KOPT-K1 (cell line): ENCODE measurements at regions not wholly inside any gene's neighbourhood (a gene's known extent, or its start where the extent isn't known, plus 50 kb on each side); places are given as distances from the start of the nearest gene placed in this dataset.

Source experiments
- H3K27ac ChIP-seq: fragments of 200-600 bp; sonication (generic); 2 replicates; pipeline ENCODE4 v1.5.1; 2016; ENCODE audit warnings: antibody characterized with exemption, mild to moderate bottlenecking, low read depth, low read length; ENCODE audit not compliant: poor library complexity, severe bottlenecking
- H3K36me3 ChIP-seq: fragments of 200-600 bp; sonication (generic); 2 replicates; pipeline ENCODE4 v1.5.1; 2017; ENCODE audit warnings: antibody characterized with exemption, mild to moderate bottlenecking, low read length, moderate library complexity; ENCODE audit not compliant: insufficient read depth
- H3K9me3 ChIP-seq: fragments of 200-600 bp; sonication (generic); 2 replicates; pipeline ENCODE4 v1.5.1; 2017; ENCODE audit warnings: antibody characterized with exemption, low read length, mild to moderate bottlenecking; ENCODE audit not compliant: insufficient read depth, poor library complexity, severe bottlenecking

DNA sequence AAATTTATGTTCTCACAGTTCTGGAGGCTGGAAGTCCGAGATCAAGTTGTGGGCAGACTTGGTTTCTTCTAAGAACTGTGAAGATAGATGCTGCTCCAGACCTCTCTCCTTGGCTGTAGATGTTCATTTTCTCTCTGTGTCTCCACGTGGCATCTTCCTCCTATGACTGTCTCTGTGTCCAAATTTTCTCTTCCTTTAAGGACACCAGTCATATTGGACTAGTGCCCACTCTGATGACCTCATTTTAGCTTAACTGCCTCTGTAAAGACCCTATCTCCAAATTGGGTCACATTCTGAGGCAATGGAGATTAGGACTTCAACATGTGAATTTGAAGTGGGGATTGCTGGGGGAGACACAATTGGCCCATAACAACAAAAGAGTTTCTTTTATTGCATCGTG lies 125.3 kb upstream of the ETS2 start:
- Histone ChIP-seq H3K36me3 (no peaks in the 10 kb centered on the region), H3K9me3 (no peaks in the 10 kb centered on the region), H3K27ac (no peak overlapping the region)

DNA sequence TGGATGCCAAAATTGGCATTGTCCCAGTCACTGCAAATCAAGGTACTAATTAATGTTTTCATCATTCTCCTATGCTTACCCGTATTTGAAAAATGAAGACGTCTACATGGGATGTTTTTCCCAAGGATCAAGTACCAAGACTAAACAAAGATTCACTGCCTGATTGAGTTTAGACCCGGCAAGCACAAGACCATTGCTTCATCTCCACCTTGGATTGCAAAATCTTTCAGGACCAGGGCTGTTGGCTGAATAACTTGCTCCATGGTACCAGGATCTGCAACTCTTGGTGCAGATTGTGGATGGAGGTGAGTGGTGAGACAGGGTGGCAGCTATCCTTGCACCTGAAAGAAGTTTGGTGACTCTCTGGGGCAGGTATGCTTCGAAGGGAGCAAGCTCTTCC lies 122.5 kb upstream of the ETS2 start:
- peaks cover 7% of the 10 kb centered on the region for H3K9me3 ChIP-seq
- no peaks in the 10 kb centered on the region for H3K36me3 ChIP-seq
- H3K27ac ChIP-seq: no peak overlapping the region

DNA sequence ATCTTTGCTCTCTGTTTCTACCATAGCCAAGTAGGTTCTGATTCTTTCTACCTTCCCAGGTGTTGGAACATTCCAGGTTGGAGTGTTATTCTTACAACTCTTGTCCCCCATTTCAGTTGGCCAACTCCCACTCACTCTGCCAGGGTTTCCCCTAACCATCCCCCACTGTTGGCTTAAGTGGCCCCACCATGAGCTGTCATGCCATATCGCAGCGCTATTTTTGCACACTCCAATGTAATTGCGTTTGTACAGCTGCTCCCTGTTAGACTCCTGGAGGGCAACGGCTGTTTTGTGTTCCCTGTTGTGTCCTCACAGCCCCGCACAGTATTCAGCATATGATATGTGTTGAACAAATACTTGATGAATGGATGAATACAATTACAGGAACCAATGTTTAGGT lies 117.7 kb upstream of the ETS2 start:
- Histone ChIP-seq H3K36me3 (no peaks in the 10 kb centered on the region), H3K27ac (no peak overlapping the region), H3K9me3 (peaks cover 16% of the 10 kb centered on the region)

DNA sequence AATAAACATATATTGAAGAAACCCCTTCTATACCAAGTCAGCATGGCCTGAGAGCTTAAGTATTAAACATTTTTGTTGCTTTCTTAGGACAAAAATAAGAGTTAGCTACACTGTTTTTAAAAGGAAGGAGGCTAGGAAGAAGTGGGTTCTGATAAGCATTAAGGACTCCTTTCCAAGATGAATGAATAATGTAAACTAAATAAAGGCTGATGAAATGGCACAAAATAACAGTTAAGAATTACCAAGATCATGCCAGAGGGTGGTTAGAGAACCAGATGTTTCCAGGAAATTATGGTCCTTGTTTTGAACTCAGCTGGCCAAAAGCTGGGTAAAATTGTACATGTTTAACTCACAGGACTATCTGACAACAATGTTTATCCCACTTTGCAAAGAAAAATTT lies 114.1 kb upstream of the ETS2 start:
- Histone ChIP-seq H3K36me3 (no peaks in the 10 kb centered on the region), H3K27ac (no peak overlapping the region), H3K9me3 (peaks cover 16% of the 10 kb centered on the region)

DNA sequence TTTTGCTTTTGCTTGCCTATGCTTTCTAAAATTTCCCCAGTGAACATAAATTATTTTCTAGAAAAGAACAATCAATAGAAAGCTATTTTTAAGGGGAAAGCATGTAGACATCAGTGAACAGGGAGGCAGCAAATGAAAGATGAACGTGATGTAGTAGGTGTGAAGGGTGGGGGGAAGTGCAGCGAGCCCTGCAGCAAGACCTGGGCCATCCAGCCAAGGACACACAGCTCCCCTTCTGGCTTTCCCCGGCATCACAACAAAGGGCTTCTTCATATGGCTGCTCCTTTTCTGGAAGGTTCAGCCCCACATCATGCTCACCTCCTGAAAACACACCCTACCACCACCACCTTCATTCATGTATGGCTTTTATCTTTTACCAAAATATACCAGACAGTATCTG lies 109.2 kb upstream of the ETS2 start:
- Histone ChIP-seq H3K9me3 (no peaks in the 10 kb centered on the region), H3K27ac (no peak overlapping the region), H3K36me3 (no peaks in the 10 kb centered on the region)

DNA sequence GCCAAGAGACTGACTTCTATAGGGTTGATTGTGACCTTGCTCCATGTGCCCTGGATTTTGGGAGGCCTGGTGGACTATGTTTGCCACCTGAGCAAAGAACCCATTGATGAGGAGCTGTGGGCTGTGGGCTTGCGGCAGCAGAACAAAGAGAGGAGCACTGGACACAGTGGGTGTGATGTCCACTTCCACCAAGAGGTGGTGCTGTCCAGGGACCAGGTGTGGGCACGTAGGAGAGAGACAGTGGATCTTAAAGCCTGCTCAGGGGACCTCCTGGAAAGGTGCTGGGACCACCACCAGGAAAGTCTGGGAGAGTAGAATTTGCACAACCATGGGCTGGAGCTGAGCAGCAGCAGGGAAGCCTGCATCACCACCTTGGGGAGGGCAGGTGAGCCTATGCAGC lies 106.7 kb upstream of the ETS2 start:
- Histone ChIP-seq H3K9me3 (no peaks in the 10 kb centered on the region), H3K36me3 (no peaks in the 10 kb centered on the region), H3K27ac (no peak overlapping the region)

DNA sequence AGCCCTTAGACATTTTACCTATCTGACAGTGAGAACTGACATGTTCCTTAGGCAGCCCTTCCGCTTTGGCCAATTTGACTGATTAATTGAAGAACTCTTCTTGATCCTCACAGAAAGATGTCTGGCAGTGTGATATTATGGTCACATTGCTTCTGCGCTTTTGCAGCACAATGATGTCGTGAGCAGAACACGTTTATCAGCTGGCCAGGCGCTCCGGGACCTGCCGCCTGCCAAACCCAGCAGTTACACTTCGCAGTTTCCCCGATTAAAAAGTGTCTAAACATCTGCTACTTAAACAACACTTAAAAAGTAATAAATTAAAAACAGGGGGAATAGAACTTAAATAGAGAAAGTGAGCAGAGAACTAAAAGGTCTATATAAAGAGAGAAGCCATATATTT lies 103.5 kb upstream of the ETS2 start:
- Histone ChIP-seq H3K36me3 (no peaks in the 10 kb centered on the region), H3K27ac (no peak overlapping the region), H3K9me3 (no peaks in the 10 kb centered on the region)

DNA sequence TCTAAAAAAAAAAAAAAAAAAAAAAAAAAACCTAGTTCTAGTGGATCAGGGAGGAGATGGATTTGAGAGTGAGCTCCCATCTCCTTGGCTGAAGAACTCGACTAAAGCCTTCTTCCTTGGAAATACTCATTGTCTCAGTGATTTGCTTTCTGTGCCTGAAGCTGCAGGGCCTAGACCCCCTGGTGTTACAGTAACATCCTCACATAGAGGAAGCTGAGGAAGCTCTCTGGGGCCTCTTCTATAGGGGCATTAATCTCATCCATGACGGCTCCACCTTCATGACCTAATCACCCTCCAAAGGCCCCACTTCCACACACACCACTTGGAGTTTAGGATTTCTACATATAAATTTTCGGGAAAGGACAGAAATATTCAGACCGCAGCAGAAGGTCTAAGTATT lies 95.9 kb upstream of the ETS2 start:
- no peak overlapping the region for H3K27ac ChIP-seq
- no peaks in the 10 kb centered on the region for H3K9me3 ChIP-seq
- no peaks in the 10 kb centered on the region for H3K36me3 ChIP-seq

DNA sequence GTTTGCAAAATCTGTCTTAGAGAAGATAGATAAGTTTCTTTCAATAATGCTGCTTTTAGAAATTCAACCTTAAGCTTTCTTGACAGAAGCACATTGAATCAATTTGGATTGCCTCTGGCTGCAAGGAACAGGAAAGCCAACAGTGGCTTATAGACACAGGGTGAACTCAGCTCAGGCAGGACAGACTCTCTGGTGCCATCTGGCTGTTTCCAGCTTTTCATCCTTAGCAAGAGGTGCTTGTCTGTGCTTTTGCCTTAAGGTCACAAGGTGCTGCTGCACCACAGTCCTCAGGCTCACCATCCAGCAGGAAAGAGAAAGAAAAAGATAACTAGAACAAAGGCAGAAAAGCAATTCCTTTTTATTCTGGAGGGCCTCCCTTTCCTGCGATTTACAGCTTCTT lies 93.7 kb upstream of the ETS2 start:
- no peak overlapping the region for H3K27ac ChIP-seq
- no peaks in the 10 kb centered on the region for H3K9me3 ChIP-seq
- no peaks in the 10 kb centered on the region for H3K36me3 ChIP-seq

DNA sequence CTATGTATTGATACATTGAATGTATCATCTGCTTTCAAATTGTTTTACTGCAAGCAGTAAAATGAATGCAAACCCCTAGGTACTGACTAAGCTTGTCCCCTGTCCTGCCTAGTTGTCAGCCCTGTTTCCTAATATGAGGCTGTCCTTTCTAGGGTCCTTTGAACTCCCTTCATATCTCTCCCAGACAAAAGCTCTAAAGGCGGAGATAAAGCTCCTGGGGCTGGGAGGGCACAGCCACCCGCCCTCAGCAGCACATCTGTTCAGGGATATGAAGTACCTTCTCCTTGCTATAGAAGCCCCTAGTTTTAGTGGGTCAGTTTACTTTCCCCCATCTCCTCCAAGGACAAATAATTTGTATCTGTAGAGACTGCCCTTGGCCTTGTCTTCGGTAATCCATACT lies 93.1 kb upstream of the ETS2 start:
- Histone ChIP-seq H3K27ac (no peak overlapping the region), H3K36me3 (no peaks in the 10 kb centered on the region), H3K9me3 (no peaks in the 10 kb centered on the region)

DNA sequence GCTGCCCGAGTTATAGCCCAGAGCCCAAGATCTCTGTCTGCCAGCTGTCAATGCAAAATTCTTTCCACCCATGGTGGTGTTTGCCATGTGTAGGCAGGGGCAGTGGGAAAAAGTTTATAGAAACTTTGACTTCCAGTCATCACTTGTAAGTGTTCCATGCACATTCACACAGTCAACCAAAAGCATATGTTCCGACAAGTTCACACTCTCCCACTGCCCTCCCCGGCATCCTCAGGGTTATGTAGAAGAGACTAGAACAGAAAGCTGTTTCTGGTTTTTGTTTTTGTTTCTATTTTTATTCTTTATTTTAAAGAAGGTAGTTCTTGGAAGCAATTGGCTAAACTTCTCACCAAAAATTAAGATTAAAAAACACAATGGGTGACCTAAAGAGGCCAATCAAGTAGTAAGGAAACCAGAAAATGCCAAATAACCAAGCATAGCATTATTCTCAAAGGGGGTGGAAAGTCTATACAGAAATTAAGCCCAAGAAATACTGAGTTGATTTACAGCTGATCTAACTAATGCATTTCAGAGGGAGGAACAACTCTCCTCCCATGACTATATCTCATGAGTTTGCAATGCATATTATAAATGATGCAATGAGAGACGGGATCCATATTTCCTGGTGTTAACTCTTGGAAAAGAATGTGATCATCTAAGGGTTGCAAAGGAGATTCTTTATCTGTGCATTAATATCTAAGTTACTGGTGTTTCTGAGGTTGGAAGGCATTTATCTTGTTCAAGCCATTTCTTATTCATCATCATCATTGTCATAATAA lies 91.5 kb upstream of the ETS2 start:
- Histone ChIP-seq H3K27ac (no peak overlapping the region), H3K36me3 (no peaks in the 10 kb centered on the region), H3K9me3 (no peaks in the 10 kb centered on the region)

DNA sequence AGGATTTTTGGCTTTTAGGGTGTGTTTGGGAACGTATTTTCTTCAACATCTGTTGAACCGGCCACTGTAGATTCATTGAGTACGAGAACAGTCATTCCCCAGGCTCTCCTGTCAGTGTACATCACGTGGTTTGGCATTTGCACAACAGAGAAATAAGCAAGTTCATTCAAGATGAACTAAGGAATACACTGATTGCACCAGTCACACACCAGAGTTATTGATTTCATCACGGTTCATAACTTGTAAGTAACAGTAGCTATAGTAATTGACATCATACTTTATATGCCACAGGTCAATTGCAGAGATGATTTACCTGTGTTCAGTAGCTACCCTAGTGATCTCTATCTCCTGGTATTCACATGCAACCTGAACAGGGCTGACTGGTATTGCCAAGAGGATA lies 90.7 kb upstream of the ETS2 start:
- Histone ChIP-seq H3K27ac (no peak overlapping the region), H3K36me3 (no peaks in the 10 kb centered on the region), H3K9me3 (no peaks in the 10 kb centered on the region)

DNA sequence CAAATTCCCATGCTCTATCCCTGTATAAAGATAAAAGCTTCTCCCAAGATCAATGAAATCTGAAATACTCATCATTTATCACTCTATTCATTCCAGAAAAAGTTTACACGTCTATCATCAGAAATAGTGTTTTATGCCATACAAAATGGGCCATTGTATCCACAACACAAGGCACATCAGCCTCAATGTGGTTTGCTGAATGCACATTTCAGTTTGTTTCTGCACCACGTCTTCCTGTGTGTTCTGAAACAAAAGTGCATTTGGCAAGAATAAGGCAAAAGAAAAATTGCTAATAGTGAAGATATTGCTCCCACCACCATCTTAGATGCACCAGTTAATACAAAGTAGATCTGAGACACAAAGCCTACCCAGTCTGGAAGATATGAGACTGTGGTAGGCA lies 89.6 kb upstream of the ETS2 start:
- Histone ChIP-seq H3K27ac (peak overlapping the region; percentile 33), H3K9me3 (no peaks in the 10 kb centered on the region), H3K36me3 (no peaks in the 10 kb centered on the region)

DNA sequence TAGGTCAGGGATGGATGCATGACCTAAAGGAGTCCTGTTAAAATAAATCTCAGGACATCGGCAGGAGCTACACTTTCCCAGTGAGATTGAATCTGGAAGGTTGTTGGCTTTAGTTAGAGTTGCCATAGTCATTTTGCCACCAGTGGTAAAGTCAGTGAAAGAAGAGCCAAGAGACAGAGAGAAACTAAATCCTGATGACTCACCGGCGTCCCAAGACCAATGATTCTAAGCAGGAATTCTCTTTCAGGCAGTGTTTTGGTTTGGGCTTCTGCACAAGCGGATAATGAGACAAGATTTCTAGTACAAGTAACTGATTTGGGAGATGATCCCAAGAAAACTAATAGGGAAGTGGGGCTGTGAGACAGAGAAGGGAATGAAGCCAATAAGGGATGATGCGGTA lies 88.8 kb upstream of the ETS2 start:
- no peaks in the 10 kb centered on the region for H3K36me3 ChIP-seq
- no peaks in the 10 kb centered on the region for H3K9me3 ChIP-seq
- H3K27ac ChIP-seq: peak overlapping the region; percentile 33

DNA sequence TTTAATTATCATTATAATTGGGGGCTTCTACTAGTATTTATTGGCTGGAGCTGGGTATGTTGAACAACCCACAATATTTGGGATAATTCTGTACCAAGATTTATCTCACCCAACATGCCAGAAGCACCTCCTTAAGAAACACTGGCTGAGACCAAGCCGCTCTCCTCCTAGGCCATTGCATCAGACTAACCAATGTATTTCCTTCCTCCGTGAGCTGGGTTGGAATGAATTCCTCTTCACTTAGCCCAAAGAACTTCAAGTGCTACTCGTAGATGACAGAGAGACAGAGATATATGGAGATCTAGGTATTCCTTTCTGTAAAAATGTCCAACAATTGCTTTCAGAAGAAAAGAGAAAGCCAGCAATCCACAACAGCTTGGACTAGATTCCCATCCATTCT lies 87.2 kb upstream of the ETS2 start:
- H3K27ac ChIP-seq: no peak overlapping the region
- no peaks in the 10 kb centered on the region for H3K36me3 ChIP-seq
- H3K9me3 ChIP-seq: no peaks in the 10 kb centered on the region

DNA sequence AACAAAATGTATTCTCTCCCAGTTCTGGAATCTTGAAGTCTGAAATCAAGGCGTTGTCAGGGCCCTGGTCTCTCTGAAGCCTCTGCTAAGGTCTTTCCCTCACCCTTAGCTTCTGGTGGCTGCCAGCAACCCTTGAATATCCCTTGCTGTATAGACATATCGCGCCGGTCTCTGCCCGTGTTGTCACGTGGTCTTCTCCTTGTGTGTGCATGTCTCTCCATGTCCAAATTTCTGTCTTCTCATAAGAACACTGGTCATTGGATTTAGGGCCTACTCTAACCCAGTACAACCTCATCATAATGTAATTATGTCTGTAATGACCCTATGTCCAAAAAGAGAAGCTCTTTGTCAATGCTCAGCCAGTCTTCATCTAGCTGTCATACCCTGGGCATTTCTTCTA lies 85.7 kb upstream of the ETS2 start:
- H3K27ac ChIP-seq: no peak overlapping the region
- H3K9me3 ChIP-seq: peaks cover 8% of the 10 kb centered on the region

More for the DNA sequence above, 85.7 kb upstream of the ETS2 start:
- H3K36me3 ChIP-seq: no peaks in the 10 kb centered on the region
